ENCODE measurements at regions not wholly inside any gene's neighbourhood (a gene's known extent, or its start where the extent isn't known, plus 50 kb on each side); places are given as distances from the start of the nearest gene placed in this dataset.
A peak's percentile ranks its signal among the peaks of the same experiment; 100 is the strongest.
"Not testable (repeated sequence)": the region's sequence is repeated elsewhere in the genome, so short reads cannot be mapped to it uniquely, and the experiment has no call there.

- Histone ChIP-seq H3K4me3 (no peak overlapping the region), H3K27me3 (peaks cover 0 to 37% (median 0%) of the 10 kb centered on the region in 4 donors), H3K27ac (replicated peaks in 1 of 4) (no peak overlapping the region), H3K4me1 (no peaks in the 10 kb centered on the region), H3K9me3 (peaks cover 0 to 13% (median 0%) of the 10 kb centered on the region in 4 donors), H3K36me3 (no peaks in the 10 kb centered on the region)
- WGBS, result 79% methylated on average over 18 of the region's 18 CpGs
- TF ChIP-seq CTCF (IDR thresholded peaks at IDR 0.05), result no peak
- no peak for TF ChIP-seq POLR2AphosphoS5 (IDR thresholded peaks at IDR 0.05)
- TF ChIP-seq EP300 (IDR thresholded peaks at IDR 0.05), result no peak
- TF ChIP-seq POLR2A (IDR thresholded peaks at IDR 0.05; ENCODE audit: low read depth), result no peak
- intact Hi-C loops (cut with DNase I), result no loop called here
- no peak for DNase-seq (ENCODE audit: extremely low spot score)
Observed at GRCh38 chr20:30910937-30911725, 346.3 kb upstream of the DEFB115 start.

GRCh38 chr20:30911832-30912660 lies 345.4 kb upstream of the DEFB115 start:
- peak overlapping the region in 1 of 4 donors; percentile 7 for H3K4me3 ChIP-seq

DNA sequence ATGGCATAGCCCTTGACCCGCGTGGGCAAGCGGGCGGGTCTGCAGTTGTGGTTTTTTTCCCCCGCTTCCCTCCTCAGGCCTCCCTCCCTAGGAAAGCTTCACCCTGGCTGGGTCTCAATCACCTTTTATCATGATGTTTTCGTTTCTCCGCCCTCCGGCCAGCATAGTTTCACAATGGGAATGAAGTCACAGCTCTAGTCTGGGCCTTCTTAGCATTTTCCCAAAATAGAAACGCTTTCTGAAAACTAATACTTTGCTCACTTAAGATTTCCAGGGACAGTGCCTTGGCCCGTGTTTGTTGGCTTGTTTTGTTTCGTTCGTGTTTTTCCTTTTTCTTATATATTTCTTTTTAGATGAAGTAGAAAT lies 344.8 kb upstream of the DEFB115 start:
- H3K4me1 ChIP-seq; intact Hi-C loops (cut with DNase I): not testable (repeated sequence)
- H3K4me3 ChIP-seq, result peak overlapping the region in 1 of 4 donors; percentile 7

More at GRCh38 chr20:30911832-30912660, 345.4 kb upstream of the DEFB115 start:
- peaks cover 0 to 13% (median 0%) of the 10 kb centered on the region in 4 donors for H3K9me3 ChIP-seq
- H3K27ac ChIP-seq (replicated peaks in 1 of 4); H3K4me1 ChIP-seq; intact Hi-C loops (cut with DNase I); H3K36me3 ChIP-seq; DNase-seq (ENCODE audit: extremely low spot score): not testable (repeated sequence)
- H3K27me3 ChIP-seq, result peaks cover 0 to 37% (median 0%) of the 10 kb centered on the region in 4 donors
- WGBS, result 33% methylated on average over 39 of the region's 41 CpGs

DNA sequence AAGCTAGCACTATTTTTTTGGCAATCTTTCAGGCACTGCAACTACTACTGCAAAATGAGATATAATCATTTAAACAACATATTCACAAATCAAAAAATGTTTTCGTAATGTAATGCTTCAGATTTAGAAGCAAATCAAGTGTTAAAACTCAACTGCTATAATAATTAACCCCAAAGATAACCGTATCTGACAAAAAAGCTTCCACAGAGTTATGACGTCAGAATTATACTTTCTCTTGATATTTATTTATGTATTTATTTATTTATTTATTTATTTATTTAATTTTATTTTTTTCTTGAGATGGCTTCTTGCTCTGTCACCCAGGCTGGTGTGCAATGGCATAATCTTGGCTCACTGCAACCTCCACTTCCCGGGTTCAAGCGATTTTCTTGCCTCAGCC lies 341.1 kb upstream of the DEFB115 start:
- 94% methylated on average over 5 of the region's 5 CpGs for WGBS
- H3K9me3 ChIP-seq; DNase-seq (ENCODE audit: extremely low spot score); H3K36me3 ChIP-seq; intact Hi-C loops (cut with DNase I); H3K27ac ChIP-seq (replicated peaks in 1 of 4); H3K4me1 ChIP-seq; H3K4me3 ChIP-seq: not testable (repeated sequence)
- H3K27me3 ChIP-seq, result peaks cover 0 to 41% (median 0%) of the 10 kb centered on the region in 4 donors

More for the DNA sequence above, 344.8 kb upstream of the DEFB115 start:
- H3K36me3 ChIP-seq; DNase-seq (ENCODE audit: extremely low spot score); H3K27ac ChIP-seq (replicated peaks in 1 of 4): not testable (repeated sequence)
- H3K9me3 ChIP-seq, result peaks cover 0 to 13% (median 0%) of the 10 kb centered on the region in 4 donors
- peaks cover 0 to 37% (median 0%) of the 10 kb centered on the region in 4 donors for H3K27me3 ChIP-seq
- WGBS, result 13% methylated on average over 12 of the region's 12 CpGs

GRCh38 chr20:30919514-30920188 lies 337.8 kb upstream of the DEFB115 start:
- no peak for TF ChIP-seq EP300 (IDR thresholded peaks at IDR 0.05)
- TF ChIP-seq POLR2AphosphoS5 (IDR thresholded peaks at IDR 0.05), result no peak
- TF ChIP-seq POLR2A (IDR thresholded peaks at IDR 0.05; ENCODE audit: low read depth), result no peak
- TF ChIP-seq CTCF (IDR thresholded peaks at IDR 0.05), result no peak
- intact Hi-C loops (cut with DNase I), result no loop called here
- DNase-seq (ENCODE audit: extremely low spot score), result no peak
- no peak overlapping the region for H3K4me3 ChIP-seq
- WGBS, result 87% methylated on average over 30 of the region's 31 CpGs
- H3K27ac ChIP-seq (replicated peaks in 1 of 4), result no peak overlapping the region
- no peaks in the 10 kb centered on the region for H3K36me3 ChIP-seq
- peaks cover 0 to 18% (median 8%) of the 10 kb centered on the region in 4 donors for H3K9me3 ChIP-seq
- peaks cover 0 to 25% (median 0%) of the 10 kb centered on the region in 4 donors for H3K27me3 ChIP-seq
- no peaks in the 10 kb centered on the region for H3K4me1 ChIP-seq

Measured in esophagus muscularis mucosa (tissue), 4 donors.